HL-60 (cell line): ENCODE measurements at regions not wholly inside any gene's neighbourhood (a gene's known extent, or its start where the extent isn't known, plus 50 kb on each side); places are given as distances from the start of the nearest gene placed in this dataset.

Experiments
- GABPA ChIP-seq: IDR thresholded peaks from 2 replicates; pipeline ENCODE4 v1.6.1; 2012; ENCODE audit warnings: low read depth
- POLR2AphosphoS5 ChIP-seq: IDR thresholded peaks from 2 replicates; pipeline ENCODE4 v1.6.1; 2012; ENCODE audit warnings: low read depth
- SPI1 ChIP-seq: IDR thresholded peaks from 2 replicates; pipeline ENCODE4 v1.6.1; 2012; ENCODE audit warnings: low read depth, mild to moderate bottlenecking, borderline replicate concordance
- TF ChIP-seq, protein P1 (sequence below): IDR thresholded peaks from one replicate; pipeline ENCODE4 v1.5.1; 2011; ENCODE audit warnings: low read length, control low read depth, inconsistent platforms; ENCODE audit not compliant: insufficient read depth
- TF ChIP-seq, protein P2 (sequence below): IDR thresholded peaks from 2 replicates; pipeline ENCODE4 v1.6.1; 2012; ENCODE audit warnings: low read depth; ENCODE audit not compliant: insufficient replicate concordance

DNA sequence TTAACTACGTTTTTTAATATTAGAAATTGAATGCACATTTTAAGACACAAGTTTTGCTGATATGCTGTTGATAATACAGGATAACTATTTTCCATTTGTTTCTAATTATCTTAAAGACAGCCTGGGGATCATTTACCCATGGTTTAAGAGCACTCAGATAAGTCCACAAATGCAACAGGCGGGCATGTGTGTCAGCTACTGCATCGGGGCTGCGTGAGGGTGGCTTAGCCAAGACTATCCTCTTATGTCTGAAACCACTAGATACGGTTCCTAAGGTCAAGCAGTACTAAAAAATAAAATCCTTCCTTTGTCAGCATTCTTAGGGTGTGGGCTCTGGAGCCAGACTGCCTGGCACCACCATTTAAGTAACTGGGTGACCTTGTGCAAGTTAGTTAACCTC is 254.8 kb downstream of the SATB2 start:
- TF ChIP-seq, protein P1, sequence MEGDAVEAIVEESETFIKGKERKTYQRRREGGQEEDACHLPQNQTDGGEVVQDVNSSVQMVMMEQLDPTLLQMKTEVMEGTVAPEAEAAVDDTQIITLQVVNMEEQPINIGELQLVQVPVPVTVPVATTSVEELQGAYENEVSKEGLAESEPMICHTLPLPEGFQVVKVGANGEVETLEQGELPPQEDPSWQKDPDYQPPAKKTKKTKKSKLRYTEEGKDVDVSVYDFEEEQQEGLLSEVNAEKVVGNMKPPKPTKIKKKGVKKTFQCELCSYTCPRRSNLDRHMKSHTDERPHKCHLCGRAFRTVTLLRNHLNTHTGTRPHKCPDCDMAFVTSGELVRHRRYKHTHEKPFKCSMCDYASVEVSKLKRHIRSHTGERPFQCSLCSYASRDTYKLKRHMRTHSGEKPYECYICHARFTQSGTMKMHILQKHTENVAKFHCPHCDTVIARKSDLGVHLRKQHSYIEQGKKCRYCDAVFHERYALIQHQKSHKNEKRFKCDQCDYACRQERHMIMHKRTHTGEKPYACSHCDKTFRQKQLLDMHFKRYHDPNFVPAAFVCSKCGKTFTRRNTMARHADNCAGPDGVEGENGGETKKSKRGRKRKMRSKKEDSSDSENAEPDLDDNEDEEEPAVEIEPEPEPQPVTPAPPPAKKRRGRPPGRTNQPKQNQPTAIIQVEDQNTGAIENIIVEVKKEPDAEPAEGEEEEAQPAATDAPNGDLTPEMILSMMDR, result no peak
- TF ChIP-seq SPI1 (no peak), POLR2AphosphoS5 (no peak), GABPA (no peak)
- TF ChIP-seq, protein P2, sequence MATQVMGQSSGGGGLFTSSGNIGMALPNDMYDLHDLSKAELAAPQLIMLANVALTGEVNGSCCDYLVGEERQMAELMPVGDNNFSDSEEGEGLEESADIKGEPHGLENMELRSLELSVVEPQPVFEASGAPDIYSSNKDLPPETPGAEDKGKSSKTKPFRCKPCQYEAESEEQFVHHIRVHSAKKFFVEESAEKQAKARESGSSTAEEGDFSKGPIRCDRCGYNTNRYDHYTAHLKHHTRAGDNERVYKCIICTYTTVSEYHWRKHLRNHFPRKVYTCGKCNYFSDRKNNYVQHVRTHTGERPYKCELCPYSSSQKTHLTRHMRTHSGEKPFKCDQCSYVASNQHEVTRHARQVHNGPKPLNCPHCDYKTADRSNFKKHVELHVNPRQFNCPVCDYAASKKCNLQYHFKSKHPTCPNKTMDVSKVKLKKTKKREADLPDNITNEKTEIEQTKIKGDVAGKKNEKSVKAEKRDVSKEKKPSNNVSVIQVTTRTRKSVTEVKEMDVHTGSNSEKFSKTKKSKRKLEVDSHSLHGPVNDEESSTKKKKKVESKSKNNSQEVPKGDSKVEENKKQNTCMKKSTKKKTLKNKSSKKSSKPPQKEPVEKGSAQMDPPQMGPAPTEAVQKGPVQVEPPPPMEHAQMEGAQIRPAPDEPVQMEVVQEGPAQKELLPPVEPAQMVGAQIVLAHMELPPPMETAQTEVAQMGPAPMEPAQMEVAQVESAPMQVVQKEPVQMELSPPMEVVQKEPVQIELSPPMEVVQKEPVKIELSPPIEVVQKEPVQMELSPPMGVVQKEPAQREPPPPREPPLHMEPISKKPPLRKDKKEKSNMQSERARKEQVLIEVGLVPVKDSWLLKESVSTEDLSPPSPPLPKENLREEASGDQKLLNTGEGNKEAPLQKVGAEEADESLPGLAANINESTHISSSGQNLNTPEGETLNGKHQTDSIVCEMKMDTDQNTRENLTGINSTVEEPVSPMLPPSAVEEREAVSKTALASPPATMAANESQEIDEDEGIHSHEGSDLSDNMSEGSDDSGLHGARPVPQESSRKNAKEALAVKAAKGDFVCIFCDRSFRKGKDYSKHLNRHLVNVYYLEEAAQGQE, result no peak
